Mucosa of rectum (tissue), 2 donors: ENCODE measurements at regions not wholly inside any gene's neighbourhood (a gene's known extent, or its start where the extent isn't known, plus 50 kb on each side); places are given as distances from the start of the nearest gene placed in this dataset.
A peak's percentile ranks its signal among the peaks of the same experiment; 100 is the strongest.

Experiments used
- H3K27ac ChIP-seq, 2 donors: one replicate each; pipeline ENCODE4 v1.7.0; 2013; ENCODE audit warnings: inconsistent platforms in 2 of 2, low read depth in 2 of 2, low read length in 2 of 2
- H3K27me3 ChIP-seq, 2 donors: one replicate each; pipeline ENCODE4 v1.7.0; 2013; ENCODE audit warnings: low read length in 2 of 2; ENCODE audit not compliant: control insufficient read depth in 2 of 2, insufficient read depth in 2 of 2
- H3K36me3 ChIP-seq, 2 donors: one replicate each; pipeline ENCODE4 v1.7.0; 2013; ENCODE audit warnings: low read length in 2 of 2; ENCODE audit not compliant: control insufficient read depth in 2 of 2, insufficient read depth in 2 of 2
- H3K4me1 ChIP-seq, 2 donors: one replicate each; pipeline ENCODE4 v1.7.0; 2013; ENCODE audit warnings: low read length in 2 of 2, mild to moderate bottlenecking in 1 of 2; ENCODE audit not compliant: control insufficient read depth in 2 of 2, insufficient read depth in 2 of 2
- H3K4me3 ChIP-seq, 2 donors: one replicate each; pipeline ENCODE4 v1.7.0; 2013; ENCODE audit warnings: low read length in 2 of 2
- H3K9ac ChIP-seq, 2 donors: one replicate each; pipeline ENCODE4 v1.7.0; 2013; ENCODE audit warnings: low read length in 2 of 2, low read depth in 1 of 2, mild to moderate bottlenecking in 1 of 2
- H3K9me3 ChIP-seq, 2 donors: one replicate each; pipeline ENCODE4 v1.7.0; 2013; ENCODE audit warnings: low read length in 2 of 2; ENCODE audit not compliant: control insufficient read depth in 2 of 2
- donor health status: healthy.
- donor health status: Normal muscosa, but diverticular disease.

GRCh38 chr13:80040981-80041317 lies 300.0 kb downstream of the SPRY2 start:
- Histone ChIP-seq H3K4me1 (peaks cover 0 to 5% of the 10 kb centered on the region in 2 donors), H3K36me3 (no peaks in the 10 kb centered on the region), H3K9ac (no peak overlapping the region), H3K4me3 (no peak overlapping the region), H3K27me3 (no peaks in the 10 kb centered on the region), H3K9me3 (no peaks in the 10 kb centered on the region), H3K27ac (no peak overlapping the region)

- H3K4me1 ChIP-seq = peaks cover 0 to 5% of the 10 kb centered on the region in 2 donors
- no peaks in the 10 kb centered on the region for H3K36me3 ChIP-seq
- H3K9ac ChIP-seq = no peak overlapping the region
- no peaks in the 10 kb centered on the region for H3K27me3 ChIP-seq
- H3K4me3 ChIP-seq = no peak overlapping the region
- H3K9me3 ChIP-seq = no peaks in the 10 kb centered on the region
- no peak overlapping the region for H3K27ac ChIP-seq
Measured at GRCh38 chr13:80040196-80040980, 300.5 kb downstream of the SPRY2 start.

- Histone ChIP-seq H3K36me3 (no peaks in the 10 kb centered on the region), H3K27ac (no peak overlapping the region), H3K4me1 (peaks cover 0 to 5% of the 10 kb centered on the region in 2 donors), H3K9ac (no peak overlapping the region), H3K4me3 (no peak overlapping the region), H3K27me3 (no peaks in the 10 kb centered on the region), H3K9me3 (no peaks in the 10 kb centered on the region)
Measured at GRCh38 chr13:80039000-80039399, 301.9 kb downstream of the SPRY2 start.

- Histone ChIP-seq H3K36me3 (no peaks in the 10 kb centered on the region), H3K9ac (no peak overlapping the region), H3K27me3 (no peaks in the 10 kb centered on the region), H3K9me3 (no peaks in the 10 kb centered on the region), H3K4me3 (no peak overlapping the region), H3K4me1 (peaks cover 0 to 5% of the 10 kb centered on the region in 2 donors), H3K27ac (no peak overlapping the region)
Measured at GRCh38 chr13:80038371-80038770, 302.6 kb downstream of the SPRY2 start.

GRCh38 chr13:80037505-80037888 lies 303.4 kb downstream of the SPRY2 start:
- no peak overlapping the region for H3K4me3 ChIP-seq
- H3K36me3 ChIP-seq = no peaks in the 10 kb centered on the region
- no peaks in the 10 kb centered on the region for H3K27me3 ChIP-seq
- H3K4me1 ChIP-seq = peaks cover 0 to 5% of the 10 kb centered on the region in 2 donors
- H3K27ac ChIP-seq = no peak overlapping the region
- H3K9ac ChIP-seq = no peak overlapping the region
- no peaks in the 10 kb centered on the region for H3K9me3 ChIP-seq

- Histone ChIP-seq H3K36me3 (no peaks in the 10 kb centered on the region), H3K27ac (no peak overlapping the region), H3K4me3 (no peak overlapping the region)
Measured at GRCh38 chr13:80036845-80037504, 304.0 kb downstream of the SPRY2 start.

GRCh38 chr13:80035096-80035495 lies 305.8 kb downstream of the SPRY2 start:
- no peaks in the 10 kb centered on the region for H3K27me3 ChIP-seq
- H3K4me3 ChIP-seq = no peak overlapping the region
- H3K9me3 ChIP-seq = no peaks in the 10 kb centered on the region
- H3K27ac ChIP-seq = no peak overlapping the region
- H3K36me3 ChIP-seq = no peaks in the 10 kb centered on the region
- H3K4me1 ChIP-seq = peaks cover 0 to 2% of the 10 kb centered on the region in 2 donors
- H3K9ac ChIP-seq = no peak overlapping the region

More at GRCh38 chr13:80036845-80037504, 304.0 kb downstream of the SPRY2 start:
- Histone ChIP-seq H3K4me1 (peaks cover 0 to 5% of the 10 kb centered on the region in 2 donors), H3K9me3 (no peaks in the 10 kb centered on the region), H3K27me3 (no peaks in the 10 kb centered on the region), H3K9ac (no peak overlapping the region)

GRCh38 chr13:80033951-80034350 lies 307.0 kb downstream of the SPRY2 start:
- Histone ChIP-seq H3K9me3 (no peaks in the 10 kb centered on the region), H3K4me3 (no peak overlapping the region), H3K9ac (no peak overlapping the region), H3K27me3 (no peaks in the 10 kb centered on the region), H3K4me1 (peaks cover 0 to 2% of the 10 kb centered on the region in 2 donors), H3K36me3 (no peaks in the 10 kb centered on the region), H3K27ac (no peak overlapping the region)

GRCh38 chr13:80033286-80033685 lies 307.6 kb downstream of the SPRY2 start:
- no peaks in the 10 kb centered on the region for H3K27me3 ChIP-seq
- no peak overlapping the region for H3K9ac ChIP-seq
- no peak overlapping the region for H3K27ac ChIP-seq
- no peaks in the 10 kb centered on the region for H3K9me3 ChIP-seq
- H3K4me3 ChIP-seq = no peak overlapping the region
- no peaks in the 10 kb centered on the region for H3K36me3 ChIP-seq
- H3K4me1 ChIP-seq = peaks cover 0 to 2% of the 10 kb centered on the region in 2 donors

GRCh38 chr13:80030491-80030890 lies 310.4 kb downstream of the SPRY2 start:
- H3K9ac ChIP-seq = no peak overlapping the region
- no peak overlapping the region for H3K4me3 ChIP-seq
- H3K36me3 ChIP-seq = no peaks in the 10 kb centered on the region
- H3K4me1 ChIP-seq = peaks cover 0 to 2% of the 10 kb centered on the region in 2 donors
- H3K27ac ChIP-seq = peak overlapping the region in 1 of 2 donors; percentile 0
- no peaks in the 10 kb centered on the region for H3K27me3 ChIP-seq
- H3K9me3 ChIP-seq = no peaks in the 10 kb centered on the region
